DMS 273 treated with DMSO at 0.1 percent for 48 hours (cell line): ENCODE measurements at regions not wholly inside any gene's neighbourhood (a gene's known extent, or its start where the extent isn't known, plus 50 kb on each side); places are given as distances from the start of the nearest gene placed in this dataset.
"Not testable (repeated sequence)": the region's sequence is repeated elsewhere in the genome, so short reads cannot be mapped to it uniquely, and the experiment has no call there.

Experiments
- DNase-seq: peaks from one replicate; lab custom pipeline; 2025; lab: John Stamatoyannopoulos, UW

GRCh38 chr10:14425034-14425433, 94.3 kb upstream of the FRMD4A start:
- no peak for DNase-seq

GRCh38 chr10:14423111-14423744, 92.5 kb upstream of the FRMD4A start:
- DNase-seq, result no peak

DNA sequence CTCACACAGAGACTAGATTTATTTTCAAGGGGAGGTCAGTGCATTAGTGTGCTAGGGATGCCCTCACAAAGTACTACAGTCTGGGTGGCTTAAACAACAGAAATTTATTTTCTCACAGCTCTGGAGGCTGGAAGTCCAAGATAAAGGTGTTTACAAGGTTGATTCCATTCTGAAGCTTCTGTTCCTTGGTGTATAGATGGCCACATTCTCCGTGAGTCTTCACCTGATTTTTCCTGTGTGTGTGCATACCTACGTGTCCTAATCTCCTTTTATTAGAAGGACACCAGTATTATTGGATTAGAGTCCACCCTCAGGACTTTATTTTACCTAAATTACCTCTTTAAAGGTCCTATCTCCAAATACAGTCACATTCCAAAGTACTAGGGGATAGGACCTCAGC, 91.7 kb upstream of the FRMD4A start:
- DNase-seq, result no peak

DNA sequence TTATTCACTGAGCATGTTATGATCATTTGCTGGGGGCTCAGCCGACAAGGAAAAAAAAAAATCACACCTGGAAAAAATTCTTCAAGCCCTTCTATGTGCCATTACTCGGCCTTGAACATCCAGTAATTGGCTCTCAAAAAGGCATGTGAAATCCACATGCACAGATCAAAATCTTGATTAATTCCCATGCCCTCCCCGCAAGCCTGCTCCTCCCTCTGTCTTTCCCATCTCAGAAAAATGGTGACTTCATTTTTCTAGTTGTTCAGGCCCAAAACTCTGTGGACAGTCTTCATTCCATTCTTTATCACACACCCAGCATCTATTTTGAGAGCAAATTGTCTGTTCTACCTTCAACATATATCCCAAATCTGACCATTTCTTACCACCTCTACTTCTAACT, 91.2 kb upstream of the FRMD4A start:
- no peak for DNase-seq

- DNase-seq, result not testable (repeated sequence)
Observed at GRCh38 chr10:14417336-14417735, 86.6 kb upstream of the FRMD4A start.

GRCh38 chr10:14416308-14416700, 85.6 kb upstream of the FRMD4A start:
- no peak for DNase-seq

DNA sequence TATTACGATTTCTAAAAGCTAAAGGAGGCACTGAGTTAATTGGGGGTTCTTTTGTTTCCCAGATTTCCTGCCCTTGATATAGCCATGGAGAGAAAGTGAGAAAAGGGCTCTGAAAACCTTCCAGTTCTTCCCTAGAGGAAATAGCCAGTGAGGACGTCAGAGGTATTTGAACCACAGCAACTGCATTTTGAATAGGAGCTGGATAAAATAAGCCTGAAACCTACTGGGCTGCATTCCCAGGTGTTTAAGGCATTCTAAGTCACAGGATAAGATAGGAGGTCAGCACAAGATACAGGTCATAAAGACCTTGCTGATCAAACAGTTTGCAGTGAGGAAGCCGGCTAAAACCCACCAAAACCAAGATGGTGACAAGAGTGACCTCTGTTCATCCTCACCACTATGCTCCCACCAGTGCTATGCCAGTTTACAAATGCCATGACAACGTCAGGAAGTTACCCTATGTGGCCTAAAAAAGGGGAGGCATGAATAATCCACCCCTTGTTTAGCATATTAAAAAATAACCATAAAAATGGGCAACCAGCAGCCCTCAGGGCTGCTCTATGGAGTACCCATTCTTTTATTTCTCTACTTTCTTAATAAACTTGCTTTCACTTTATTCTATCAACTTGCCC, 85.1 kb upstream of the FRMD4A start:
- DNase-seq, result no peak

- no peak for DNase-seq
Observed at GRCh38 chr10:14414901-14415300, 84.2 kb upstream of the FRMD4A start.

DNA sequence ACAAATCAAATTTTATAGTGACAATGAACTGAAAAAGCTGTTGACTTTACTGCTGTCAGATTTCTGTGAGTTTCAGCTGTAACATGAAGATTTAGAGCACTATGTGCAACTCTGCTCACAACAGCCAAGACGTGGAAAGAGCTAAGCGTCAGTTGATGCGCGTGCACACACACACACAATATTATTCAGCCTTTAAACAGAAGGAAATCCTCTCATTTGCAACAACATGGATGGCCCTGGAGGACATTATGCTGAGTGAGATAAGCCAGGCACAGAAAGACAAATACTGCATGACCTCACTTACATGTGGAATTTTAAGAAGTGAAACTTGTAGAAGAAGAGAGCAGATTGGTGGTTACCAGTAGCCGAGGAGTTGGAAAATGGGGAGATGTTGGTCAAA, 82.8 kb upstream of the FRMD4A start:
- no peak for DNase-seq

- no peak for DNase-seq
Observed at GRCh38 chr10:14412624-14413023, 81.9 kb upstream of the FRMD4A start.

GRCh38 chr10:14409856-14410458, 79.2 kb upstream of the FRMD4A start:
- DNase-seq, result no peak

DNA sequence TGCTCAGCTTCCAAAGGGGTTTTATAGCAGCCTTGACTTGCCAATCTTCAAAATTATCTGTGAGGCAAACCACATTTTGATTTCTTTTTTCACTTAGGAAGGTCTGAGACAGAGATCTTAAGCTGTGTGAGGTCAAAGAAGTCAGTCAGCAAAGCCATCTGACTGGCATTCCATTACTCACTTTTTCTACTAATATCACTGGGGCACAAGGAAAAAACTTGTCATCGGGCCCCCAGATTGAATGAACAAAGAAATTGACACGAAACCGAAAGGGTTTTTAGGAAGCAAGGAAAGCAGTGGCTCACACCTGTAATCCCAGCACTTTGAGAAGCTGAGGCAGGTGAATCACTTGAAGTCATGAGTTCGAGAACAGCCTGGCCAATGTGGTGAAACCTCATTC, 78.5 kb upstream of the FRMD4A start:
- no peak for DNase-seq

DNA sequence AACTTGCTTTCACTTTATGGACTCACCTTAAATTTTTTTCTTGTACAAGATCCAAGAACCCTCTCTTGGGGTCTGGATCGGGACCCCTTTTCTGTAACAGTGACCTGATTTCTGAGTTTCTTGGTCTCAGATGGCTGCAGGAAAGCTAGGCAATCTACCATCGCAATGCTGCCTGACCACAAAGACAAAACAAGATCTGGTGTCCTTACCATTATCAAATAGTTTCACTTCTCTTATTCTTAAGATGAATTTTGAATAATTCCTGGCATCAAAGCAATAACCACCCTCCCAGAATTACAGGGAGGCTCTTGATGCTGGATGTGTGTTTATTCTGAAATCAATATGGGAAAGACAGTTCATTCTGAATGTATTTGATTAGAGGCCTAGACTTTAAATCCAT, 77.4 kb upstream of the FRMD4A start:
- DNase-seq, result no peak

DNA sequence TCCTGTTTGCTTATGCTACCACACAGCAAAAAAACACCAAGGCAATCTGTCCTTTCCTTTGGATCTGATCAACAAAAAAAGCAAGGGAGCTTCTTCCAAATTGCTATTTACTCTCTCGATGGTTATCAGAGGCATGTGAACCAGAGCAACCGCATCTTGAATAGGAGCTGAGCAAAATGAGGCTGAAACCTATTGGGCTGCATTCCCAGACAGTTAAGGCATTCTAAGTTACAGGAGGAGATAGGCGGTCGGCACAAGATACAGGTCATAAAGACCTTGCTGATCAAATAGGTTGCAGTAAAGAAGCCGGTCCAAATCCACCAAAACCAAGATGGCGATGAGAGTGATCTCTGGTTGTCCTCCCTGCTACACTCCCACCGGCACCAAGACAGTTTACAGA, 76.8 kb upstream of the FRMD4A start:
- no peak for DNase-seq

GRCh38 chr10:14405076-14406065, 74.6 kb upstream of the FRMD4A start:
- no peak for DNase-seq

DNA sequence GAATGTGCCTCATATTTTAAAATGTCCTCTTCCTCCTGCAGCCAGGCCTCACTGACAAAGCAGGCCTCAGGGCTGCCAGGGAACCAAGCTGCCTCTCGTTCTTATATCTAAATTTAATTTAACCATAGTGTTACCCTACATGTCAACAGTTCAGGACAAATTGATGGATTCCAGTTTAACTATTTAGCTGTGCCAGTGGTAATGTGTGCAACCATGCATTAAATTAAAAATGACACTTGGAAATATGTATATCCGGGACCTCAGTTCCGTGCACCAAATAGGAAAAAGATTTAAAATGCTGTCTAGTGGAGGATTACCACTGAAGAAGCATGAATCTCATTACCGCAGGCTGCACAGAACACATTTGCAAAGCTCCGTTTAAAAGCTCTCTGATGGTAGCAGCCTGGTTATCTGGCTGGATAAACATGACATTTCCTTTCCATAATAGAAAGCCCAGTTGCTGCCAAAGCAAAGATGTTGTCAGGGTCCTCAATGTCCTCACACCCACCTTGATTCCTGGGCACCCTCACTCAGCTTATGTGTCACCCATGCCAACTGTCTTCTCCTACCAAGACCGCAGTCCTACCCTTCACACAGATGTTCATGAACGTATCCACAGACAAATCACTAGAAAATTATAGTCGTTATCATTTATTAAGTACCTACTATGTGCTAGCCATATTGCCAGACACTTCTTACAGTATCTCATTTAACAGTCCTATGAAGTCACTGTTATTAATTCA, 73.3 kb upstream of the FRMD4A start:
- DNase-seq, result no peak

DNA sequence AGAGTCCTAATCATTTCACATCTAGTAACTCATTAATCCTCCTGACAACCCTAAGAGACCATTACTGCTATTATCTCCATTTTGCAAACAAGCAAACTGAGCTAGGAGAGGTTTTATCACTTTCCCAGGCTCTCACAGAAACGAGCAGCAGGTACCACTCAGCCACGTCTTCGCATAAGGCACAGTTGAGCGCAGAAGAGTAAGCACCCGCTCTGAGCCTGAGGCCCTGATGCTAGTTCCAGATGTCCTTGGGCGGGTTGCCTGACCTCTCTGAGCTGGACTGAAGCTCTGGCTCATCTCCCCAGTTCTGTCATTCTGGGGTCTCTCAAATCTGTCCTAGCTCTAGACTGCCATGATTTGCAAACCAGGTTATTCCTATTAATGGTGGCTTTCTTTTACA, 72.6 kb upstream of the FRMD4A start:
- no peak for DNase-seq

GRCh38 chr10:14399641-14400040, 68.9 kb upstream of the FRMD4A start:
- DNase-seq, result no peak

DNA sequence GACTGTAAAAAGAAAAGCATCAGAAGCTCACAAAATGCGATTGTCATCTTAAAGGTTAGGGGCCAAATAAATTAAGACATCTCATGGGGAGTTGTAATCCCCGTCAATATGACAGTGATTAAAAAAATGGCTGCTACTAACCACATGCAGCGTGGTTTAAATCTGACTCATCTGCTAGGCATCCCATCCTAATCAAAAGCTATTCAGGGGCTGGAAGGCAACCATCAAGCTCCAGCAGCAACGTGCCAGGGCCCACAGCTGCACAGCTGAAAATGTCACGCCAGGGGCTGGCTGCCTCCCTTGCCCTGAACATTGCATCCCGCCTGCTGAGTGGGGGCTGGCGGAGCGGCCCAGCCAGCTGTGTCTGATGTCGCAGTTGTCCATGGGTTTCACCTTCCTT, 66.3 kb upstream of the FRMD4A start:
- DNase-seq, result no peak

- no peak for DNase-seq
Observed at GRCh38 chr10:14396411-14397048, 65.8 kb upstream of the FRMD4A start.

- DNase-seq, result no peak
Observed at GRCh38 chr10:14394179-14394578, 63.5 kb upstream of the FRMD4A start.
